Stimulated activated naive CD8-positive, alpha-beta T cell treated with anti-CD3 and anti-CD28 coated beads, Interleukin-15, Interleukin-2, amounts not matched to agents 100 U/mL and 50 U/mL, for 24 hours (primary cell): ENCODE measurements at regions not wholly inside any gene's neighbourhood (a gene's known extent, or its start where the extent isn't known, plus 50 kb on each side); places are given as distances from the start of the nearest gene placed in this dataset.
"Not testable (repeated sequence)": the region's sequence is repeated elsewhere in the genome, so short reads cannot be mapped to it uniquely, and the experiment has no call there.

ENCODE experiments used
- ATAC-seq: fragments of 150-1000 bp; cut with Tn5 transposase; one replicate; pipeline ENCODE4 v1.10.0; 2021
- DNase-seq: peaks from one replicate; pipeline ENCODE4 v3.0.0; 2021

- no peak for DNase-seq
- no peak for ATAC-seq
Observed at GRCh38 chr7:142469696-142470543, 212.1 kb upstream of the PRSS58 start.

DNA sequence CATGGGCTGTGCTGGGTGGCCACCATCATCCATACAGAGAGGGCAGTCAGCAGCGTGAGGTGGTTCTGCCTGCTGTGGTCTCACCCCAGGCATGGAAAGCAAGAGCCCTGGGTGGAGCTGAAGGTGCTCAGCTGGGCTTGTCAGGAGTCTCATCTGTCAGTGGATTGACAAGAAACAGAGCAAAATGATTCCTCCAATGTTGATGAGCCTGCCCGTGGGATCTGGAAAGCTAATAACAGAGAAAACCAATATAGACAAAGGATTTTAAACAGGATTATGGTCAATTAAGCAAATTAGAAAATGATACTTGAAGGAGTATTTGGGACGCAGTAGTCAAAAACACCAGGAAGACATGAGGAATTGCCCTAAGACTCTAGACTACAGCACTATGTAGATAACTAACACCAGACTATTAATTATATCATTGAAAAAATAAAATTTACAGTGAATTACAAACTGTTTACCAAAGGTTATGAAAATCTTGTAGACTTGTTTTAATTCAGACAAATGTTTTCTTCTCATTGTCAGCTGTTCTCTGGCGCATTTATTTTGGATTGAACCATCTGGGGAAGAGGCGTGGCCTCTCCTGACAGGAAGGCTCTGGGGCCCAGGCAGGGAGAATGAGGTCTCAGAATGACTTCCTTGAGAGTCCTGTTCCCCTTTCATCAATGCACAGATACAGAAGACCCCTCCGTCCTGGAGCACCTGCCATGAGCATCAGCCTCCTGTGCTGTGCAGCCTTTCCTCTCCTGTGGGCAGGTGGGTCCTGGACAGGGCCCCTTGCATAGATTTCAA is 211.2 kb upstream of the PRSS58 start:
- no peak for DNase-seq
- no peak for ATAC-seq

DNA sequence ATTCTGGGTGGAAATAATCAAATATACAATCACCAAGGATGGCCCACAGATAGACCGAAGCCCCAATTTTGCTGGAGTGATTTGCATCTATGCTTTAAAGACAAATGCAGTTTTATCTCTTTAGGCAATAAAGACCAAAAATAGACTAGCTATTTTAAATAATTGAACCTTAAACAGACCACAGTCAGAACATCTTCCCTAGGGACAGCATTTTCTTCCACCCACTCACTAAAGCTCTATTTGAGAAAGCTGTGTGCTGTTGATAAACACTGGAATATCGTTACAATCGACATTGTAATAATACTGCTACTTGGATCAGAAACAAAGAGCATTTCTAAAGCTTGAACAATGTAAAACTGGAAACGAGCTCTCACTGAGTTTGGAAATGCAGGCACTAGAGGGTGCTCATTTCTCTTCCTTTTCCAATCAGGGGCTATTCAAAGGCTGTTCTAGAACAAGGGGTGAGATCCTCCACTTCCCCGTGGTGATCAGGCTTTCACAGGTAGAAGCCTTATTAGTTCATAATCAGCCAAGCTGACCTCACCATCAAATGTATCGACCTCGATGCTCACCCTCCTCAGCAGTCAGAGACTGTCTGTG is 209.3 kb upstream of the PRSS58 start:
- not testable (repeated sequence) for DNase-seq

GRCh38 chr7:142463401-142463850 is 205.6 kb upstream of the PRSS58 start:
- peak; percentile 44 for ATAC-seq

More for the DNA sequence above, 209.3 kb upstream of the PRSS58 start:
- ATAC-seq = not testable (repeated sequence)

DNA sequence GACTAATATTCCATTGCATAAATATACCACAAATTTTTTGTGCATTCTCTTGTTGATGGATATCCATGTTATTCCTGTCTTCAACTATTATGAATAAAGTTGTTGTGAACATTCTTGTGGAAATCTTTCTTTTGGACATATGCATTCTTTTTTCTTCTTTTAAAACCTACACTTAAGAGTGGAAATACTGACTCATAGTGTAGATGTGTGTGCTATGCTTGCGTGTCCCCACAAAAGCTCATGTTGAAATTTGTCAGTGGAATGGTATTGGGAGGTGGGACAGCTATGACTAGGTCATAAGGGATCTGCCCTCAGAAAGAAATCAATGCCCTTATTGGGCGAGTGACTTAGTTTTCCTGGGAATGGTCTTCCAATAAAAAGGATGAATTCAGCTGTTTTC is 203.6 kb upstream of the PRSS58 start:
- DNase-seq = no peak
- ATAC-seq = no peak

More at GRCh38 chr7:142463401-142463850, 205.6 kb upstream of the PRSS58 start:
- no peak for DNase-seq

- ATAC-seq = no peak
- DNase-seq = no peak
Observed at GRCh38 chr7:142460402-142461117, 202.7 kb upstream of the PRSS58 start.

- DNase-seq (no peak), ATAC-seq (peak; percentile 52)
Observed at GRCh38 chr7:142459551-142459963, 201.7 kb upstream of the PRSS58 start.

DNA sequence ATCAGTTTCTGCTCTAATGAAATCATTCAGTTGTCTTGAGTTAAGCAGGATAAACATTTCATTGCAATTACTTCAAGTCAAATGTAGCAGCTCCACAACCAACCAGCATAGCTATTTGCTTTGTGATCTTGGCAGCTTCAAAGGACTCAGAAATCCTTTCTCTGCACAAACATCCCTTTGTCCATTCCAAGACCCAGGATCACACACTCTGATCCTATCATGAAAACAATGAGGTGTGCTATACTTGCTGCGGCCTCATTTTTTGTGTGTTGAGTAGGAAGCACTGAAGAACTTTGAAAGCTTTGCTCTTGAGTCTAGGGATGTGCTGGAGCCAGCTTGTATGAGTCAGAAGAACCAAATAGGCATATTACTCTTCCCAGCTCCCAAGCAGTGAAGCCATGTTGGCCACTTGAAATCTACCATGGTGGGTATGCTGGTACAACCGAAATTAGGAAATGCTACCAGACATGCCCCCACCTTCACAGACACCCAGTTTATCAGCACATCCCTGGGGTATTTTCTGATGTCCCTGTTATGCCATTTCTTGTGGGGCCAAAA is 199.4 kb upstream of the PRSS58 start:
- no peak for ATAC-seq
- DNase-seq = no peak

DNA sequence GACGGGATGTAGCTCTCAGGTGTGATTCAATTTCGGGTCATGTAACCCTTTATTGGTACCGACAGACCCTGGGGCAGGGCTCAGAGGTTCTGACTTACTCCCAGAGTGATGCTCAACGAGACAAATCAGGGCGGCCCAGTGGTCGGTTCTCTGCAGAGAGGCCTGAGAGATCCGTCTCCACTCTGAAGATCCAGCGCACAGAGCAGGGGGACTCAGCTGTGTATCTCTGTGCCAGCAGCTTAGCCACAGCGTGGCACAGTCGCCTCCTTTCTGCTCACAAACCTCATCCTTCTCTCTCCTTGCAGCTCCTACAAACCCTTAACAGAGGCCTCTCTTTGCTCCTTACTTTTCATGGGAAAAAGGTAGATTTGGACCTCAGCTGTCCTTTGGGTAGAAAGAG is 197.5 kb upstream of the PRSS58 start:
- ATAC-seq (no peak), DNase-seq (no peak)

DNA sequence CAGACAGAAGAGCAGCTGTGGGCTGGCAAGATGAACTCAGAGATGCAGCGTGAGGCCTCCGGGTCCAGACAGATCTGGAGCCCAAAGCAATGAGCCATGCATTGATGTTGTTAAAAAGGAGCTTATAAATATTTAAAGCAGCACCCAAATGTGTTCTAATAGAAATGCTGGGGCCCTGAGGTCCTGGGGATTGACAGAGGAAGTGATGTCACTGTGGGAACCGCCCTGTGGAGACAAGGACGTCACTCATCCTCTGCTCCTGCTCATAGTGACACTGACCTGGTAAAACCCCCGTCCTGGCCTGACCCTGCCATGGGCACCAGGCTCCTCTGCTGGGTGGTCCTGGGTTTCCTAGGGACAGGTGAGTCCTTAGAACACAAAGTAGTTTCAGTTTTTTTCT is 197.0 kb upstream of the PRSS58 start:
- DNase-seq (no peak), ATAC-seq (peak; percentile 53)

DNA sequence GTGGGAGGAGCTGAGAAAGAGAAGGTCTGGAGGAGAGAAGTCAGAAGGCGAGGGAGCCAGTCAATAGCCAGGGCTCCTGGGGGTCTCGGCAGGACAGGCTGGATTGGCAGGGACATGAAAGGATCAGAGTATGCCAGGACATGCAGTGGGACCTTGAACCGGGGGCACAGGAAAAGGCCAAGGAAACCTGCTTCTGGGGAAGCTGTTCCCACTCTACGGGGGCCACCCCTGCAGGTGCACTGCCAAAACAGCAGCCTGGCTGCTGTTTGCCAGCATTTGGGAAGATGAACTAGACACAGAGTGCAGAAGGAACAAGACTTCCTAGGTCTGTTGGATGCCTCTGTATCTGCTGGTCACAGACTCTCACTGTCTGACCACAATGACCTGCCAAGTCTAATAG is 194.9 kb upstream of the PRSS58 start:
- ATAC-seq (no peak), DNase-seq (no peak)

DNA sequence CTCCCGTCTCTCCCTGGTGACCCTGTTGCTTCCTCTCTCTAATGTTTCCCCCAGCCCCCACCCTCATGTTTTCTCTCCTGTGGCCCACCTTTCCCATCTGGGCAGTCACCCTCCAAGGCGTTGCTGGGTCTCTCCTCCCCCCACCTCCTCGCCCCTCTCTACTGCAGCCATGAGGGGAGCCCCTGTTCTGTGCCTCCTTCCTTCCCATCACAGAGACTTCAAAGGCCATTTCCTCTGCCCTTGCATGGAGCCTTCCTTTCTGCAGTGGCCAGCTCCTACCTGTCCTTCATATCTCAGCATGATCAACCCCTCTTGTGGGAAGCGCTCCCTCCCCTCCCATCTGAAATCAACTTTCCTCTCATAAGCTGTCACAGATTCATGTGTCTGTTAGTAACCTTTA is 194.0 kb upstream of the PRSS58 start:
- DNase-seq = no peak
- ATAC-seq = no peak

DNA sequence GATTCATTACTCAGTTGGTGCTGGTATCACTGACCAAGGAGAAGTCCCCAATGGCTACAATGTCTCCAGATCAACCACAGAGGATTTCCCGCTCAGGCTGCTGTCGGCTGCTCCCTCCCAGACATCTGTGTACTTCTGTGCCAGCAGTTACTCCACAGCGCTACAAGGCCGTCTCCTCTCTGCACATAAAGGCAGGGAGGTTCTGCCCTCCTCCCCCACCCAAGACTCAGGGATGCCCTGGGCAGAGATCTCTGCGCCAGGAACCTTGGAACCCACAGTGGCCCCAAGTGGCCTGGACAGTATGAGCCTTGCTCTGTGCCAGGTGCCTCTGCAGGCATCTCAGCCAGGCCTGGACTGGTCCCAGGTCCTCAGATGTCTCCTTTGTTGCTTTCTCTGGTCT is 193.4 kb upstream of the PRSS58 start:
- DNase-seq (no peak), ATAC-seq (no peak)

- ATAC-seq = no peak
- DNase-seq = no peak
Observed at GRCh38 chr7:142450695-142451094, 192.8 kb upstream of the PRSS58 start.

DNA sequence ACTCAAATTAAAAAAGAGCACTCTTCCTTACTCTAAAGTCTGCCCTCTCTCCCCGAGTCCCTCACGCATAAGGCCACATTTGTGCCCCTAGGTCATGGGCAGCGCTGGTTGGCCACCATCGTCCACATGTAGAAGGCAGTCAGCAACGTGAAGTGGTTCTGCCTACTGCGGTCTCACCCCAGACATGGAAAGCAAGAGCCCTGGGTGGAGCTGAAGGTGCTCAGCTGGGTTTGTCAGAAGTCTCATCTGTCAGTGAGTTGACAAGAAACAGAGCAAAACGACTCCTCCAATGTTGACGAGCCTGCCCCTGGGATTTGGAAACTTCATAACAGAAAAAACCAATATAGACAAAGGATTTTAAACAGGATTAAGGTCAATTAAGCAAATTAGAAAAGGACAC is 192.3 kb upstream of the PRSS58 start:
- ATAC-seq (no peak), DNase-seq (no peak)

GRCh38 chr7:142448857-142449256 is 191.0 kb upstream of the PRSS58 start:
- ATAC-seq, DNase-seq: not testable (repeated sequence)

- no peak for DNase-seq
- ATAC-seq = no peak
Observed at GRCh38 chr7:142447762-142448161, 189.9 kb upstream of the PRSS58 start.

DNA sequence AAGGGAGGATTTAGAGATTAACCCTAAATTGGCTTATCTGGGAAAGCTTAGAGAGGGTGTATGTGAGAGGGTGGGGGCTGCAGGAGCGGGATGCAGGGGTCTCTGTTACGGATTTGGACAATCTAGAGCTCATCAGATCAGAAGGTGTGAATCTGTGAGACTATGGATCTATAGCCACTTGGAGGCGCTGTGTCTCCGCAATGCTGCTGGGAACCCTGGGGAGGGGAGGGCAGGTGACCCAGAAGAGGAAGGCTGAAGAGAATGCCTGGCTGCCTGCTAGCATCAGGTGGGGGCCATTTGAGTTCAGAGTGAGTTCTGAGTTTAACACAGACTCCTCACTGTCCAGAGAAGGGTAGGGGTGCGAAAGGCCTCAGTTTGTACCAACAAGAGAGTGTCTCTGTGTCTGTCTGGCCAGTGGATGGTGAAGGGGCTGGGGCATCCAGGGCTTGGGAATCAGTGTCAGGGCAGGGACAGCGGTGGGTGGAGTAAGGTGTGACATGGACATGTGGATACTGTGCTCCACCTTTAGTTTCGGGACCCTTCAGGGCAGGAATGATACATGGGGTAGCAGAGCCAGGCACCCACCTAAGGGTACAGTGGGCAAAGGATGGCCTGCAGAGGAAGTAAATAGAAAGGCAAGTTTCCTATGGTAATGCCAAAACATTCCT is 187.3 kb upstream of the PRSS58 start:
- DNase-seq (peak; percentile 48), ATAC-seq (no peak)

DNA sequence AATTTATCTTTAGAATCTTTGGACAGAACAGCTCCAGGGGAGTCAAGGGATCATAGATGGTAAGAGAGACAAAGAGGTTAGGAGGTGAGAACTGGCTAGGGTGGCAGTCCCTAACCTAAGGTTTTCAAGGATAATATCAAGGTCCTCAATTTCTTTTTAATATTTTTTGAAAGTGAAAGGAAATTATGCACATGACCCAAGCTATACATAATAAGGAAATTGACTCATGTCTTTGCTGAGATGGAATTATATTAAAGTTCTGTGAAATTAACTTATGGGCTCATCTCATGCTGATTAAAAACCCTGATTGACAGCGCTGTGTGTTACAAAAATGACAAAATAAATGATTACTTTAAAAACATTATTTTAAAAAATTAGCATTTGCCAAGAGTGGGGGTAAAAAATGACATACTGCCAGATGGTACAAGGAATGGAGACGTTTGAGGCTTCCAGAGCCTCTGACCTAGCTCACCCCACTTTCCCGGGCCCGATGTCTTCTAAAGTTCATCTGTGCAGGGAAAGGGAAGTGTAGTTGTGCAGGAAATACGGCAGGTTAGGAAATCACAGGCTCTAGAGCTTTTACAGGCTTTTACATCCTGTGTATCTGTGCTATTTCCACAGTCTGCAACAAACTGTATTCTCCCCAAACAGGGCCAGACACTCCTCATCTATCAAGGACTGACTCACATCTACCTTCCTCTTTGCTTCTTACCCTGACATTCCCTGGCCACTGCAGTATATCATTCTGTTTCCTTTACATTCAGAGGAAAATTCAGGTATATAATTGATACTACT is 185.6 kb upstream of the PRSS58 start:
- DNase-seq = no peak
- ATAC-seq = no peak

- ATAC-seq (no peak), DNase-seq (no peak)
Observed at GRCh38 chr7:142442396-142442795, 184.5 kb upstream of the PRSS58 start.
